ENCODE measurements at regions not wholly inside any gene's neighbourhood (a gene's known extent, or its start where the extent isn't known, plus 50 kb on each side); places are given as distances from the start of the nearest gene placed in this dataset.

GRCh38 chr4:24315056-24315455 is 269.3 kb downstream of the DHX15 start:
- no peak for TF ChIP-seq CTCF (IDR thresholded peaks at IDR 0.05; ENCODE audit: borderline replicate concordance, control extremely low read depth, extremely low read depth, insufficient read depth, missing control alignments)
- DNase-seq (ENCODE audit: low spot score): no peak
- in situ Hi-C loops (cut with MboI; ENCODE audit: low sequenced_read_pairs, unreplicated experiment): no loop called here

- no peak for DNase-seq (ENCODE audit: low spot score)
- in situ Hi-C loops (cut with MboI; ENCODE audit: low sequenced_read_pairs, unreplicated experiment): no loop called here
Observed at GRCh38 chr4:24312261-24312913, 272.0 kb downstream of the DHX15 start.

GRCh38 chr4:24303926-24304325 is 280.4 kb downstream of the DHX15 start:
- TF ChIP-seq CTCF (IDR thresholded peaks at IDR 0.05; ENCODE audit: borderline replicate concordance, control extremely low read depth, extremely low read depth, insufficient read depth, missing control alignments): no peak
- in situ Hi-C loops (cut with MboI; ENCODE audit: low sequenced_read_pairs, unreplicated experiment): no loop called here
- DNase-seq (ENCODE audit: low spot score): no peak

More at GRCh38 chr4:24312261-24312913, 272.0 kb downstream of the DHX15 start:
- TF ChIP-seq CTCF (IDR thresholded peaks at IDR 0.05; ENCODE audit: borderline replicate concordance, control extremely low read depth, extremely low read depth, insufficient read depth, missing control alignments): no peak

- no peak for DNase-seq (ENCODE audit: low spot score)
- in situ Hi-C loops (cut with MboI; ENCODE audit: low sequenced_read_pairs, unreplicated experiment): no loop called here
- TF ChIP-seq CTCF (IDR thresholded peaks at IDR 0.05; ENCODE audit: borderline replicate concordance, control extremely low read depth, extremely low read depth, insufficient read depth, missing control alignments): no peak
Observed at GRCh38 chr4:24298911-24299310, 285.4 kb downstream of the DHX15 start.

GRCh38 chr4:24287096-24287495 is 297.3 kb downstream of the DHX15 start:
- in situ Hi-C loops (cut with MboI; ENCODE audit: low sequenced_read_pairs, unreplicated experiment): no loop called here
- no peak for DNase-seq (ENCODE audit: low spot score)
- no peak for TF ChIP-seq CTCF (IDR thresholded peaks at IDR 0.05; ENCODE audit: borderline replicate concordance, control extremely low read depth, extremely low read depth, insufficient read depth, missing control alignments)

- TF ChIP-seq CTCF (IDR thresholded peaks at IDR 0.05; ENCODE audit: borderline replicate concordance, control extremely low read depth, extremely low read depth, insufficient read depth, missing control alignments): no peak
- in situ Hi-C loops (cut with MboI; ENCODE audit: low sequenced_read_pairs, unreplicated experiment): no loop called here
- DNase-seq (ENCODE audit: low spot score): no peak
Observed at GRCh38 chr4:24285759-24286158, 298.6 kb downstream of the DHX15 start.
